IPS-20b (cell line): ENCODE measurements at regions not wholly inside any gene's neighbourhood (a gene's known extent, or its start where the extent isn't known, plus 50 kb on each side); places are given as distances from the start of the nearest gene placed in this dataset.

Experiments
- H3K27ac ChIP-seq: one replicate; pipeline ENCODE4 v1.5.1; 2013; ENCODE audit warnings: low read length
- H3K27me3 ChIP-seq: 2 replicates; pipeline ENCODE4 v1.6.1; 2013; ENCODE audit warnings: mild to moderate bottlenecking, low read length, inconsistent platforms; ENCODE audit not compliant: insufficient read depth
- H3K36me3 ChIP-seq: 2 replicates; pipeline ENCODE4 v1.6.1; 2013; ENCODE audit warnings: low read depth, mild to moderate bottlenecking, inconsistent platforms, low read length, moderate library complexity; ENCODE audit not compliant: insufficient read depth
- H3K4me1 ChIP-seq: 2 replicates; pipeline ENCODE4 v1.6.1; 2013; ENCODE audit warnings: mild to moderate bottlenecking, control low read depth, inconsistent platforms, low read length, moderate library complexity; ENCODE audit not compliant: insufficient read depth
- H3K4me3 ChIP-seq: 2 replicates; pipeline ENCODE4 v1.5.1; 2013; ENCODE audit warnings: mild to moderate bottlenecking, low read length, inconsistent platforms
- H3K9ac ChIP-seq: 2 replicates; pipeline ENCODE4 v1.6.1; 2013; ENCODE audit warnings: low read depth, mild to moderate bottlenecking, inconsistent platforms, low read length, moderate library complexity
- H3K9me3 ChIP-seq: 2 replicates; pipeline ENCODE4 v1.6.1; 2013; ENCODE audit warnings: mild to moderate bottlenecking, low read depth, low read length, inconsistent platforms; ENCODE audit not compliant: insufficient read depth

DNA sequence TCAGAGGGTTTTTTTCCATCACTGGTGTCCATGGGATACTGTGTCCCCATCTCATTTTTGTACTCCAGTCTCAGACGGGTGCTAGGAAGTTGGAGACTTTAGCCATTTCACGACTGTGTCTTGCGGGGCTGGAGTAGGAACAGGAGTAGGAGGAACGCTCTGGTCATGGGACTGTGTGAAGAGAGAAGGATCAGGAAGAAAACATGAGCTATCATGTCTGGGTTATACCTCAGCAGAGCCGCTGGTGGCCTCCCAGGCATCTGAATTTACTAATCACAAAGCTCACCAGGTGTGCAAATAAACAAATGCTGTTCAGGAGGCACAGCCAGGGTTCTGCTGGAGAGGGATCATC is 225.4 kb downstream of the SEC14L1 start:
- no peaks in the 10 kb centered on the region for H3K9me3 ChIP-seq
- H3K27me3 ChIP-seq, result no peaks in the 10 kb centered on the region
- H3K9ac ChIP-seq, result no peak overlapping the region
- H3K4me3 ChIP-seq, result no peak overlapping the region
- peaks cover 14% of the 10 kb centered on the region for H3K4me1 ChIP-seq
- H3K27ac ChIP-seq, result no peak overlapping the region
- no peaks in the 10 kb centered on the region for H3K36me3 ChIP-seq

DNA sequence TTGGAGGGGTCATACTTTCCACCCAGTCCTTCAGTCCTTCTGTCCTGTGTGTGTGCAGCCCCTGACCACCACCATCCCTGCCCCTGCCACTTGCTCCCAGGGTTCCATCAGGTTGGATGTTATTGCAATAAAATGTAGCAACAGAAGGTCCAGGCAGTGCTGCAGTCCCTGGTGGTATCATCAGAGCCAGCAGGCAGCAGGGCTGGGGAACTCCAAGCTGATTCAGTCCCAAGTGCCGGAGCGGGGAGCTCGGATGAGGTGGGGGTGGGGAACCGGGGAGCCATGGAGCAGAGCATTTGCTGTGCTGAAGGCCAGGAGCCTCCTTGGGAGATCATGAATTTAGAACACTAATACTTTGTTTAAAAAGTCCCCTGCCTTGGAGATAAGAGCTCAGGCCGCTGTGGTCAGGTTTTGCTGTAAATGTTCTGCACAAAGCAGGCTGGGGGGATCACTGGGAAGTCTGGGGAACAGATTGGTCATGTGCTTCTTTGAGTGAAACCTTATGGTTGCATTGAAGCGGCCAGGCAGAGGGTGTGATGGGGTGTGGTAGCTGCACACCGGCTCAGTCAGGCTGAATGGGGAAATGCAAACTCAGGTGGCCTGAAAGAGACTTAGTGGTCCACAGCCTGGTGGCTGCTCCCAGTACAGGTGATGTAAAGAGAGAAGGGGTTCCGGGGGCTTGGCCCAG is 225.9 kb downstream of the SEC14L1 start:
- Histone ChIP-seq H3K9ac (no peak overlapping the region), H3K27ac (no peak overlapping the region)

DNA sequence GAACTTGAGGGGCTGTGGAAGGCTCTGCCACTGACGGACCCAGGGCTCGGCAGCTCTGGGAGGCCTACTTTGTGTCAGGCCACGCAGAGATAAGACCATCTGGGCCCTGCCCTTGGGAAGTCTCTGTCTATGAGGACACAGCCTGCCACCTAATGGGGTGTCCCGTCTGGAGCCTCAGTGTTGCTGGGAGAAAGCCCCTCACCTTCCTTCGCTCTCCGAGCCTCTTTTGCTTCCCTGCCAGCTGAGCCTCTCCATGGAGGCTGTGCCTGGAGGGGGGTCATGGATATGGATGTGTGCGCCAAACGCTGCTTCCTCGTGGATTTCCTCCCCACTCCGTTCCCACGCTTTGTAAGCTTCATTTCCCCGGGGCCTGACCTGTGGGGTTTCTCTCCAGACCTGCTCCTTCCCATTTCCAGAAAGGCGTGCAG is 228.8 kb downstream of the SEC14L1 start:
- H3K27ac ChIP-seq, result no peak overlapping the region
- no peak overlapping the region for H3K4me3 ChIP-seq
- H3K9me3 ChIP-seq, result no peaks in the 10 kb centered on the region
- no peaks in the 10 kb centered on the region for H3K36me3 ChIP-seq
- no peaks in the 10 kb centered on the region for H3K27me3 ChIP-seq
- H3K4me1 ChIP-seq, result peaks cover 29% of the 10 kb centered on the region
- H3K9ac ChIP-seq, result no peak overlapping the region

More for the DNA sequence above, 225.9 kb downstream of the SEC14L1 start:
- H3K9me3 ChIP-seq, result no peaks in the 10 kb centered on the region
- peaks cover 19% of the 10 kb centered on the region for H3K4me1 ChIP-seq
- H3K27me3 ChIP-seq, result no peaks in the 10 kb centered on the region
- H3K4me3 ChIP-seq, result no peak overlapping the region
- no peaks in the 10 kb centered on the region for H3K36me3 ChIP-seq

DNA sequence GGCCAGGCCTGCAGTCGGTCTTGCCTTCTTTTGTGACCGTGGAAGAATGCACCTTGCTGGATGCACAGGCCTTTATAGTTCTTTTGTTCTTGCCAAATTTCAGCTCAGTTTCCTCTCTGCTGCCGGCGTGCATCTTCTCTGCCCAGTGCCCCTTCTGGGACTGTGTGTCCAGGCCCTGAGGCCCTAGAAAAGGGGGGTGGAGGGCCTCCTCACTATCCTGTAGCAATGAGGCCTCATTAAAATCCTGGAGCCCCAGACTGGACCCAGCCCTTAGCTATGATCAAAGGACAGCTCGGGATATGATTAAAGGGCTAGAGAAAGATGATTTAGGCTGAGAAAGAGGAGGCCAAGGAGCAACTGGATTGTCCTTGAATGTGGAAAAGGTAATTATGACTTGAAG is 229.8 kb downstream of the SEC14L1 start:
- Histone ChIP-seq H3K27ac (no peak overlapping the region), H3K4me3 (no peak overlapping the region), H3K9ac (no peak overlapping the region), H3K9me3 (no peaks in the 10 kb centered on the region), H3K27me3 (no peaks in the 10 kb centered on the region), H3K4me1 (peaks cover 38% of the 10 kb centered on the region), H3K36me3 (no peaks in the 10 kb centered on the region)

DNA sequence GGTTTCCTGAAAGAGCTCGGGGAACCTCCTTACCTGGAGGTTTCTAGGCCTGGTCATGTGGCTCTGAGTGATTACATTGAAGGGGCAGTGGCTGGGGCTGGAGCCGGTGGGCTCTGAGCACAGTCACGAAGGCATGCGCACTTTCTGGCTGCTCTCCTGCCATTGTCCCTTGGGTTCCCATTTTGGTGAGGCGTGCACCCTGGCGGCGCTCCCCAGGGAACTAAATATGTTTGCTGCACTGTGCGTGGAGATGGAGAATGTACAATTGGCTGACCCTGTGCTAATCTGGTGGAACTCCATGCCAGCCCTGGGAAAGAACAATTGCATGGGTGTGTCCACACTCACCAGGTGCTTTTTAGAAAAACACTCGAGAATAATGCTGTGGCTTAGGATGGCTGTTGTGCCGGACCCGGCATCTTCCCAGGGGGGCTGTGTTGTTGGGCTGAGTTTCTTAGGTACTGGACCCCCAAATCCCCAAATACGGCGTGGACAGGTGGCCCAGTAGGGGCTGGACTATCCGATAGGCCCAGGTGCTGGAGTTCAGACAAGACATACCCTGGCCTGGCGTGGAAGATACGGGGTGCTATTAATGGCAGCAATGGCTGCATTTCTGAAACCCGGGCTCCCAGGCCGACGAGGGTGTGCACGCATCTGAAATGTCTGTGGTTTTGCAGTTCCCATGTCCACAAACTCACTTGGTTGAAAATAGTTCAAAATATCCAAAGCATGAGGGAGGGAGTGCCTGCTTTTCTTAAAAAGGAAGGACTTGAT is 230.5 kb downstream of the SEC14L1 start:
- H3K9me3 ChIP-seq, result no peaks in the 10 kb centered on the region
- H3K4me1 ChIP-seq, result peaks cover 38% of the 10 kb centered on the region
- no peaks in the 10 kb centered on the region for H3K27me3 ChIP-seq
- H3K27ac ChIP-seq, result no peak overlapping the region
- H3K9ac ChIP-seq, result no peak overlapping the region
- no peaks in the 10 kb centered on the region for H3K36me3 ChIP-seq
- H3K4me3 ChIP-seq, result no peak overlapping the region

DNA sequence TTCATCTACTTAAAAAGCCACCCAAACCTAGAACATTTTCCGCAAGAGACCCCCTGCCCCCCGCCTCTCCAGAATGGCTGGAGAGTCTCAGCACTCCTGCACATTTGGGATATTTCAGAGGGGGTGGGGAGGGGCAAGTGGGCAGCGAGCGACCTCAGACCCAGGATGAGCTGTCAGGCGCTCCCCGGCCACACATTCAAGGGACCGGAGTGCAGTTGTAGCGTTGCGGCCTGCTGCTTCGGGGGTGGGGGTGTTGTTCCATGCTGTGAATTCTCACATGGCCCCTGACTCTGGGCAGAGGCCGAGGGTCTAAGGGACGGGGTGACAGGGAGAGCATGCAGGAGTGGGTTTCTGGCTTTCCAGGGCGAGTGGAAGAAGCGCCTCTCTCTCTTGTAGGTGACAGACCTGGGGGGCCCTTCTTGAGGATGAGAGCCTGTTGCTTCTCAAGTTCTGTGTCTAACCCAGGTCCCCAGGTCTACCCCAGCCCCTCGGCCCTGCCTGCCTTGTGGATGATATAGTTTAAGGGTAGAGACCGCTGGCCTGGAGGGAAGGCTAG is 231.2 kb downstream of the SEC14L1 start:
- H3K27me3 ChIP-seq, result no peaks in the 10 kb centered on the region
- peaks cover 32% of the 10 kb centered on the region for H3K4me1 ChIP-seq
- H3K27ac ChIP-seq, result no peak overlapping the region
- no peaks in the 10 kb centered on the region for H3K36me3 ChIP-seq
- peak overlapping the region; percentile 69 for H3K4me3 ChIP-seq
- no peaks in the 10 kb centered on the region for H3K9me3 ChIP-seq
- H3K9ac ChIP-seq, result peak overlapping the region; percentile 68; the same call in 1 of the 2 replicates

DNA sequence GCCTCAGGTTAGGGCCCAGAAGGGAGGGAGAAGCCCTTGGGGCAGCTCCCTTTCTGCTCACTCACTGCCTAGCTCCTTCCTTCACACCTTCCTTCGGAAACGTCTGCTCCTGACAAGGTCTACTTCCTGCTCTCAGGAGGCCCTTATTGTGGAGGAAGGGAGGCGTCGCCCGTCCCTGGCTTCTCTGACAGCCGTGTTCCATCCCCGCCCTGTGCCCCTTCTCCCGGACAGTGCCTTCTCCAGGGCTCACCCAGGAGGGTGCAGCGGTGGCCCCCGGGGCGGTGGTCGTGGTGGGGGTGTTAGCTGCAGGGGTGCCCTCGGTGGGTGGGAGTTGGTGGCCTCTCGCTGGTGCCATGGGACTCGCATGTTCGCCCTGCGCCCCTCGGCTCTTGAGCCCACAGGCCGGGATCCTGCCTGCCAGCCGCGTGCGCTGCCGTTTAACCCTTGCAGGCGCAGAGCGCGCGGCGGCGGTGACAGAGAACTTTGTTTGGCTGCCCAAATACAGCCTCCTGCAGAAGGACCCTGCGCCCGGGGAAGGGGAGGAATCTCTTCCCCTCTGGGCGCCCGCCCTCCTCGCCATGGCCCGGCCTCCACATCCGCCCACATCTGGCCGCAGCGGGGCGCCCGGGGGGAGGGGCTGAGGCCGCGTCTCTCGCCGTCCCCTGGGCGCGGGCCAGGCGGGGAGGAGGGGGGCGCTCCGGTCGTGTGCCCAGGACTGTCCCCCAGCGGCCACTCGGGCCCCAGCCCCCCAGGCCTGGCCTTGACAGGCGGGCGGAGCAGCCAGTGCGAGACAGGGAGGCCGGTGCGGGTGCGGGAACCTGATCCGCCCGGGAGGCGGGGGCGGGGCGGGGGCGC is 231.9 kb downstream of the SEC14L1 start:
- H3K4me1 ChIP-seq, result peaks cover 38% of the 10 kb centered on the region
- H3K9ac ChIP-seq, result peak overlapping the region; percentile 68; the same call in 1 of the 2 replicates

DNA sequence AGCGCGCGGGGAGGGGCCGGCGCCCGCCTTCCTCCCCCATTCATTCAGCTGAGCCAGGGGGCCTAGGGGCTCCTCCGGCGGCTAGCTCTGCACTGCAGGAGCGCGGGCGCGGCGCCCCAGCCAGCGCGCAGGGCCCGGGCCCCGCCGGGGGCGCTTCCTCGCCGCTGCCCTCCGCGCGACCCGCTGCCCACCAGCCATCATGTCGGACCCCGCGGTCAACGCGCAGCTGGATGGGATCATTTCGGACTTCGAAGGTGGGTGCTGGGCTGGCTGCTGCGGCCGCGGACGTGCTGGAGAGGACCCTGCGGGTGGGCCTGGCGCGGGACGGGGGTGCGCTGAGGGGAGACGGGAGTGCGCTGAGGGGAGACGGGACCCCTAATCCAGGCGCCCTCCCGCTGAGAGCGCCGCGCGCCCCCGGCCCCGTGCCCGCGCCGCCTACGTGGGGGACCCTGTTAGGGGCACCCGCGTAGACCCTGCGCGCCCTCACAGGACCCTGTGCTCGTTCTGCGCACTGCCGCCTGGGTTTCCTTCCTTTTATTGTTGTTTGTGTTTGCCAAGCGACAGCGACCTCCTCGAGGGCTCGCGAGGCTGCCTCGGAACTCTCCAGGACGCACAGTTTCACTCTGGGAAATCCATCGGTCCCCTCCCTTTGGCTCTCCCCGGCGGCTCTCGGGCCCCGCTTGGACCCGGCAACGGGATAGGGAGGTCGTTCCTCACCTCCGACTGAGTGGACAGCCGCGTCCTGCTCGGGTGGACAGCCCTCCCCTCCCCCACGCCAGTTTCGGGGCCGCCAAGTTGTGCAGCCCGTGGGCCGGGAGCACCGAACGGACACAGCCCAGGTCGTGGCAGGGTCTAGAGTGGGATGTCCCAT is 232.8 kb downstream of the SEC14L1 start:
- Histone ChIP-seq H3K4me1 (peaks cover 38% of the 10 kb centered on the region), H3K27ac (peak overlapping the region; percentile 76), H3K9me3 (no peaks in the 10 kb centered on the region), H3K4me3 (peak overlapping the region; percentile 81), H3K36me3 (no peaks in the 10 kb centered on the region), H3K9ac (peak overlapping the region; percentile 85), H3K27me3 (no peaks in the 10 kb centered on the region)

More for the DNA sequence above, 231.9 kb downstream of the SEC14L1 start:
- Histone ChIP-seq H3K36me3 (no peaks in the 10 kb centered on the region), H3K27ac (peak overlapping the region; percentile 74), H3K4me3 (peak overlapping the region; percentile 81), H3K27me3 (no peaks in the 10 kb centered on the region), H3K9me3 (no peaks in the 10 kb centered on the region)

DNA sequence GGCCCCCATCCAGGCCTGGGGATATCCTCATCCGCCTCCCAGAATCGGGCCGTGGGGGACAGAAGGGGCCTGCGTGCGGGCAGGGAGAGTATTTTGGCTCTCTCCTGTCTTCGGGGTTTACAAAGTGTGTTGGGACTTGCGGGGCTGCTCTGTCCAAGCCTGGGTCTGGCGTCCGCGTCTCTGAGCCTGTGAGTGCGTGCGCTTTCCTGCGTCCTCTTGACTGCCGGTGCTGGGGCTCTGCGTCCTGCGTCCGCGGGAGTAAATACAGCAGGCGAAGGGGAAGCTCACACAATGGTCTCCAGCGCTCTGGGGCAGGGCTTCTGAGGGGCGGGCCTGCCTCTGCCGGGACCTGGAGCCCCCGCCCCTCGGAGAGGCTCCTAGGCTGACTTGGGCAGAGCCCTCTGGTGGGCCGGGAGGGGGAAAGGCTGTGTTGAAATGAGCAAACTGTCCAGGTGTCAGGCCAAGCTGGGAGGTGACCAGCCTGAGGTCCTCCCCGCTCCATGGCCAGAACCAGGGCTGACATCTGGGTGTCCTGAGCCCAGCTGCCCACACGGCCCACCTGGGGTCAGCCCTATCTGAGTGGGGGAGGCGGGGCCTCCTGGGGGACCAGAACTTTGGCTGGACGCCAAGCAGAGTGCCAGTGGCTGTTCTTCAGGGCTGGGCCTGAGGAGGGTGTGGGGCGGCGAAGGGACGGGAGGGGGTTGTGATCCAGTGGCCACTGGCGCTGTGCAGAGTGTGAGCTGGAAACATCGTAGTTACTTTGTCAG is 233.6 kb downstream of the SEC14L1 start:
- H3K9ac ChIP-seq, result peak overlapping the region; percentile 85

DNA sequence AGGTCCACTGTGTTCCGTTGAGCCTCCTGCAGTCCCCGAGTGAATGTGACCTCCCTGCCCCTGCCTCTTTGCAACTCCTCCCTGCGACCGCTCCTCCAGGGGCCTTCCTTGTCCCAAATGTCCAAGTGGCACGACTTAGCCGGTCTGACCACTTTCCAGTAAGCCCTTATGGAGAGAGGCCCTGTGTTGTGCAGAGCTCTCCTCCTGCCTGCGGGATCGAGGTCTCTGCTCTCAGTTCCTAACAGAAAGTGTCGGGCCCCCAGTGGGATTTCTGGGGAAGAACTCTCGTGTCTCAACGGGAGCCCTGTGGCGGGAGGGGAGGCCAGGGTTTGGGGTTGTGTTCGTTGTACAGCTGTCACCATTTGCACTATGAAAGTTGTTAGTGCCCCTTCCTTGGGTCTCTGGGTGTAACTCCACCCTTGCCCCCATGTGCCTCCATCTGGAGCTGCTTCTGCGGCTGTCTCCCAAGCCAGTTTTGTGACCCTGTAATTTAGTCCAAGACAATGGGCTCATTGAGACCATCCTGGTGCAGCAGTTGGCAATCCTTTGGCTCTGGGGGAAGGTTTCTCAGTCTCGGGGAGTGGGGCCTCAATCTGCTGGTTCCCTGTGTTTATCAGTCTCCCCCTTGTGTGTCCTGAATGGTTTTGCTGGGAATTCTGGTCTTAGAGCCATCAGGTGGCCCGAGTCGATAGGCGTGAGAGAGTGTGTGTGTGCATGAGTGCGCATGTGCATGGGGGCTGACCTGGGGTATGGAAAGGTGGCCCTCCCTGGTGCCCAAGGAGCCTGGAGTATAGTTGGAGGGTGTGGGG is 234.5 kb downstream of the SEC14L1 start:
- peak overlapping the region; percentile 81 for H3K4me3 ChIP-seq
- peak overlapping the region; percentile 48; the same call in 1 of the 2 replicates for H3K9ac ChIP-seq
- no peaks in the 10 kb centered on the region for H3K9me3 ChIP-seq
- no peaks in the 10 kb centered on the region for H3K27me3 ChIP-seq
- H3K4me1 ChIP-seq, result peaks cover 38% of the 10 kb centered on the region
- H3K36me3 ChIP-seq, result no peaks in the 10 kb centered on the region
- peak overlapping the region; percentile 45 for H3K27ac ChIP-seq

More for the DNA sequence above, 233.6 kb downstream of the SEC14L1 start:
- H3K9me3 ChIP-seq, result no peaks in the 10 kb centered on the region
- H3K36me3 ChIP-seq, result no peaks in the 10 kb centered on the region
- peak overlapping the region; percentile 76 for H3K27ac ChIP-seq
- H3K27me3 ChIP-seq, result no peaks in the 10 kb centered on the region
- H3K4me3 ChIP-seq, result peak overlapping the region; percentile 81
- H3K4me1 ChIP-seq, result peaks cover 38% of the 10 kb centered on the region
